GM12874 (cell line): ENCODE measurements at regions not wholly inside any gene's neighbourhood (a gene's known extent, or its start where the extent isn't known, plus 50 kb on each side); places are given as distances from the start of the nearest gene placed in this dataset.

Source experiments
- TF ChIP-seq, protein P1 (sequence below): IDR thresholded peaks from 2 replicates; pipeline ENCODE4 v1.5.1; 2011; ENCODE audit warnings: low read depth, mild to moderate bottlenecking, control low read depth, low read length, moderate library complexity; ENCODE audit not compliant: insufficient read depth

GRCh38 chr11:95717314-95717713 lies 72.3 kb downstream of the FAM76B start:
- TF ChIP-seq, protein P1, sequence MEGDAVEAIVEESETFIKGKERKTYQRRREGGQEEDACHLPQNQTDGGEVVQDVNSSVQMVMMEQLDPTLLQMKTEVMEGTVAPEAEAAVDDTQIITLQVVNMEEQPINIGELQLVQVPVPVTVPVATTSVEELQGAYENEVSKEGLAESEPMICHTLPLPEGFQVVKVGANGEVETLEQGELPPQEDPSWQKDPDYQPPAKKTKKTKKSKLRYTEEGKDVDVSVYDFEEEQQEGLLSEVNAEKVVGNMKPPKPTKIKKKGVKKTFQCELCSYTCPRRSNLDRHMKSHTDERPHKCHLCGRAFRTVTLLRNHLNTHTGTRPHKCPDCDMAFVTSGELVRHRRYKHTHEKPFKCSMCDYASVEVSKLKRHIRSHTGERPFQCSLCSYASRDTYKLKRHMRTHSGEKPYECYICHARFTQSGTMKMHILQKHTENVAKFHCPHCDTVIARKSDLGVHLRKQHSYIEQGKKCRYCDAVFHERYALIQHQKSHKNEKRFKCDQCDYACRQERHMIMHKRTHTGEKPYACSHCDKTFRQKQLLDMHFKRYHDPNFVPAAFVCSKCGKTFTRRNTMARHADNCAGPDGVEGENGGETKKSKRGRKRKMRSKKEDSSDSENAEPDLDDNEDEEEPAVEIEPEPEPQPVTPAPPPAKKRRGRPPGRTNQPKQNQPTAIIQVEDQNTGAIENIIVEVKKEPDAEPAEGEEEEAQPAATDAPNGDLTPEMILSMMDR = no peak

DNA sequence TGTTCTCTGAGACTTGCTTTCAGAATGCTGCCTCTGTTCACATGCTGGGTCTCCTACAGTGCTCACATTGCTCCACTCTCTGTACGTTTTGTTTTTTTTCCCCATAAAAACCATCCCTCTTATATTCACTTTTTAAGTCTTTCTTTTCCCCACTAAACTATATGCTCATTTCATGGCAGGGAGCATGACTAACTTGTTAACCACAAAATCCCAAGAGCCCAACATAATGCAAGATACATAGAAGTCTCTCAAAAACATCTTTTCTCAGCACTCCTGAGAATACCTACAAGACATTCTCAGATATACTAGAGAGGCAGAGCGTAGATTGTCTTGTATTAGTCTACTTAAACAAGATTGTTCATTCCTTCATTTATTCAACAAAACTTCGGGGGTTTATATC lies 73.3 kb downstream of the FAM76B start:
- TF ChIP-seq, protein P1 = no peak

GRCh38 chr11:95715777-95716241 lies 73.8 kb downstream of the FAM76B start:
- TF ChIP-seq, protein P1 = no peak

DNA sequence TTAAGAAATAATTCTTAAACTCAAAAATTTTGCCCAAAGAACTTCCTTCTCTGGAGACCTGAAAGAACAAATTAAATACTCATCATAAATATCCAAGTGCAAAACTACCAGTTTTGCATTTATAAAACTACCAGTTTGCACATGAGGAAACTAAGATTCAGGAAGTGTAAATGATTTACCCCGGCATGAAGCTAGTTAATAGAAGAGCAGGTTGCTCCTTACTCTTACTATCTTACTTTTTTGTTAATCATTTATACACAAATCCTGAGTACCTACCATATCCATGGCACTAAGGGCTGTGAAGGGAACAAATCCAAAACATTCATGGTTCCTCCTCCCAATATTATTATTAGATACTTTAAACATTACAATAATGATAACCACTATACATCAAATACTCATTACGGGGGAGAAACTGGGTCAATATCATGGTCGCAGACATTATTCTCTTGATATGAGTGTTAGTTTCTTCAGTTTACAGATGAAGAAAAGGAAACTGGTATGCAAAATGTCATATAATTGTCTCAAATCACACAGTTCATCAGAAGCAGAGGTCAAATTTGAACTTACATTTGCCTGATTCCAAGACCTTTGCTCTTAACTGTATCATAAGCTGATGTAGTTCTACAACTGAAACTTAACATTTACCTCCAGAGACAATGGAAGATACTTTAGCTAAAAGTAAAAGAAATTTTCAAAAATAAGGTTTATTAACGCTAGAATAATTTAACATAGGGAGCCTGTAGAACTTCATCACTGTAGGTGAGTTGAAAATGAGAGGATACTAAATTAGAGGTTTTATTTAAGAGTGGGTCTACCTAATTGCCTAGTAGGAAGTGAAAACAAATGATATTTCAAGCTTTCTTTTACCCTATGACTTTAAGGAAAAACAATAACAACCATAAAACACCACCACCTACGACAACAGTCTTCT lies 74.5 kb downstream of the FAM76B start:
- TF ChIP-seq, protein P1 = no peak

- TF ChIP-seq, protein P1 = no peak
Measured at GRCh38 chr11:95713428-95713827, 76.2 kb downstream of the FAM76B start.

- TF ChIP-seq, protein P1 = no peak
Measured at GRCh38 chr11:95711945-95712221, 77.7 kb downstream of the FAM76B start.

GRCh38 chr11:95711162-95711944 lies 78.2 kb downstream of the FAM76B start:
- TF ChIP-seq, protein P1 = no peak
